HG02973 (cell line): ENCODE measurements at regions not wholly inside any gene's neighbourhood (a gene's known extent, or its start where the extent isn't known, plus 50 kb on each side); places are given as distances from the start of the nearest gene placed in this dataset.
"Not testable (repeated sequence)": the region's sequence is repeated elsewhere in the genome, so short reads cannot be mapped to it uniquely, and the experiment has no call there.

Source experiments
- ATAC-seq: cut with Tn5 transposase; IDR thresholded peaks from one replicate; pipeline ENCODE4 v1.9.1; 2021; ENCODE audit warnings: moderate library complexity; ENCODE audit not compliant: unreplicated experiment

DNA sequence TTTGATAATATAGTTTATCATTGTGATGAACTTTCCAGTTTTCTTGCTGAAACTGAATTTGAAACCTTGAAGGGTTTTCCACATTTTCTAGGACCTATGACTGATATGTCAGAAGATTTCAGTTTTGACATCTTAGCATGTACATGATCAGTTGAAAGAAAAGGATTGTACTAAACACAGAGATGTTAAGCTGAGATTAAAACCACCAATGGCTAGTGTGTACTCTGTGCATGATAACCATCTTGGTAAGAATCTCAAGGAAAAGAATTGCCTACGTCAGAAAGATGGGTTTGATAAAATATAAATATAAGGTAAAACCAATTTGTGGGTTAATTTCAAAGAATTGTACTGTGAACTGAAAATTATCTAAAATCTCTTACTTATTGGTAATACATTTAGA, 776.4 kb downstream of the GATA3 start:
- no peak for ATAC-seq

- ATAC-seq: no peak
These were observed 781.1 kb downstream of the GATA3 start for GRCh38 chr10:8835453-8836167.

DNA sequence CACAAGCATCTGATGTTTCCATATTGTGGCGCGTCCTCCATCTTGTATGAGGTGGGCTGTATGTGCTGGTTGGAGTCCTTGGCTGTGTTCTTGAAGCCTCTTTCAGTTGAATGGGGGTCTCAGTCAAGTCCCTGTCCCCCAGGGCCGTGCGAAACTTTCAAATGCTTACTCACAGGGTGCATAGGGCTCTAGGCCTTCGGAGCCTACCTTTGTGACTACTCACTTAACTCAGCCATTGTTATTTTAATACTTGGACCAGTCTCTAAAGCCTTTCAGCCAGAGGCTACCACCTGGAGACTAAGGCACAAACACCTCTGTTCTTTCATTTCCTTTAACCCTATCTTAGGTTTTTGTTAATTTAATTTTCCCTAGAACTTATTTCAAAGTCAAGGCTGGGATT, 785.9 kb downstream of the GATA3 start:
- no peak for ATAC-seq

DNA sequence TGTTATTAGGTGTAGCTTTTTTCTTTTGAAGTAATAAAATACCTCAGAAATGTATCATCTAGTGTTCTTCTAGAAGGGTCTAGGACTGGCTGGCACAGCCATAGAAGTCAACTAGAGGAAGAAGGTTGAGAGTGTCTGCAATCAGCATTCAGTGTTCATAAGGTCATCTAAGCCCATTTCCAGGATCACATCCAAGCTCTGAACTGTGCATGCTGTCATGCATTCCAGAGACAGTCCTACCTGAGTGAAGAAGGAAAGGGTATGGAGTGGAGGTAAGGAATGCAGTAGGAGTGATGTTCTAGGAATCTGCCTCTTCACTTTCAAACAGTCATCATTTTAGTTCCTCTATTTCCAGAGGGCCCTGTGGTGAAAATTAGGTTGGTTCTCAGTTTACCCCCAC, 789.7 kb downstream of the GATA3 start:
- no peak for ATAC-seq

- ATAC-seq: no peak
These were observed 798.1 kb downstream of the GATA3 start for GRCh38 chr10:8852546-8852945.

DNA sequence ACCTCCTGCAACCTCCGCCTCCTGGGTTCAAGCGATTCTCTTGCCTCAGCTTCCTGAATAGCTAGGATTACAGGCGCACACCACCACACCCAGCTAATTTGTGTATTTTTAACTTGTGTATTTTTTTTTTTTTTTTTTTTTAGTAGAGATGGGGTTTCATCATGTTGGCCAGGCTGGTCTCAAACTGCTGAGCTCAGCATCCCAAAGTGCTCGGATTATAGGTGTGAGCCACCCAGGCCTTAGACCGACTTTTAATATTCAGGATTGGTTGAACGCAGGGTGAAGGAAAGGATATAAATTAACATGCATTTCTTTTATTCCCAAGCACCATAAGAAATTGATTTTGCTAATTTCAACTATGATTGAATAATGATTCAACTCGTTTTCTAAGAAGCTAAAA, 798.6 kb downstream of the GATA3 start:
- no peak for ATAC-seq

DNA sequence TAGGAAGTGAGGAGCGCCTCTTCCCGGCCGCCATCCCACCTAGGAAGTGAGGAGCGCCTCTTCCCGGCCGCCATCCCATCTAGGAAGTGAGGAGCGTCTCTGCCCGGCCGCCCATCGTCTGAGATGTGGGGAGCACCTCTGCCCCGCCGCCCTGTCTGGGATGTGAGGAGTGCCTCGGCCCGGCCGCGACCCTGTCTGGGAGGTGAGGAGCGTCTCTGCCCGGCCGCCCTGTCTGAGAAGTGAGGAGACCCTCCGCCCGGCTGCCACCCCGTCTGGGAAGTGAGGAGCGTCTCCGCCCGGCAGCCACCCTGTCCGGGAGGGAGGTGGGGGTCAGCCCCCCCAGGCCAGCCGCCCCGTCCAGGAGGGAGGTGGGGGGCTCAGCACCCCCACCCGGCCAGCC, 814.4 kb downstream of the GATA3 start:
- not testable (repeated sequence) for ATAC-seq

- ATAC-seq: no peak
These were observed 818.8 kb downstream of the GATA3 start for GRCh38 chr10:8873310-8873709.

DNA sequence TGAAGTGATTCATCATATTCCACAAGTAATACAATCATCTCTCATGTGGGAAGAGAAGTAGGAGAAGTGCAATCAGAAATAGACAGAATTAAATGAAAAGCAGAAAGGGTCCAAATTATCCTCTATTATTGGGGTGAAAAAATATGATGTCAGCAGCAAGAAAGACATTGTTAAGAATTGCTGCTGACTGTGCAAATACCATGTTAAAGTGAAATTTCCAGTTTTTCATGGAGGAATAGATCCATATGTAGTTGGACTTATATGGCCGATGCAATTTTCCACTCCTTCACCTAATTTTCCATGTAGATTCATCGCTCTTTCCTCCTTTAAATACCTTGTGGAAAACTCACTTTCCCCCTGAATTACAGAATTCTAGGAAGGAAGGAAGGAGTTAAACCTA, 819.8 kb downstream of the GATA3 start:
- ATAC-seq: no peak

- ATAC-seq: no peak
These were observed 820.5 kb downstream of the GATA3 start for GRCh38 chr10:8874972-8875371.

DNA sequence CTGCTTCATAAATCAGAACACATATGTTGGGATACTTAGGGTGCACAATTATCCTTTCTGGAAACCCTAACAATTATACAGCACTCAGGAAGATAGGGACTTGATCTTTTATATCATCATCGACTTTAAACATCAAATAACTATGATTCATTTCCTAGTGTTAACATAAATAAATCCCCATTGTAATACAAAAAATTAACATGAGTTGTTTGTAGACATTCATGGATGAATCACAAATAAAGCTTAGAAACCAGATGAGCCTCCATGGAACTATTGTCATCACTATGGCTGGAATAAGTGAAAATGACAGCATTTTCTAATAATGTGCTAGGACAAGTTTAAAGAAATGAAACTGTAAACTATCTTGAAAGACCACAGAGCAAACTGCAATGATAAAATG, 821.7 kb downstream of the GATA3 start:
- no peak for ATAC-seq

- no peak for ATAC-seq
These were observed 835.0 kb downstream of the GATA3 start for GRCh38 chr10:8889538-8889937.

GRCh38 chr10:8893102-8893501, 838.6 kb downstream of the GATA3 start:
- no peak for ATAC-seq

DNA sequence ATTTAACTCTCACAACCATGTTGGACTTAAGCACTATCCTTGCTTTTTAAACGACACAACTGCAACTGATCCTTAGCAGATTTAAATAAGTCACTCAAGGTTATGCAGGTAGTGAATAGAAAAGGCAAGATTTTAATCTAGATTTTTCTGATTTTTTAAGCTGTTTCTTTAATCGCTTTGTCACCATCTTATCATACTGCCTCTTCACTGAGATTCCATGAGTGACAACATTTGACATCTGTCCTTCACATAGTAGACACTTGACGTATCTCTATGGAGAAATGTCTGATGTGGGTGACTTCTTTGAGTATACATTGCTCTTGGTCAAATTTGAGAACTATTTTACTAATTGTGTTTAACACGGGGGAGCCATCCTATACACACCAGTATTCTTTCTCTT, 839.7 kb downstream of the GATA3 start:
- no peak for ATAC-seq

- ATAC-seq: no peak
These were observed 843.3 kb downstream of the GATA3 start for GRCh38 chr10:8897769-8898168.

GRCh38 chr10:8898745-8899330, 844.4 kb downstream of the GATA3 start:
- no peak for ATAC-seq

DNA sequence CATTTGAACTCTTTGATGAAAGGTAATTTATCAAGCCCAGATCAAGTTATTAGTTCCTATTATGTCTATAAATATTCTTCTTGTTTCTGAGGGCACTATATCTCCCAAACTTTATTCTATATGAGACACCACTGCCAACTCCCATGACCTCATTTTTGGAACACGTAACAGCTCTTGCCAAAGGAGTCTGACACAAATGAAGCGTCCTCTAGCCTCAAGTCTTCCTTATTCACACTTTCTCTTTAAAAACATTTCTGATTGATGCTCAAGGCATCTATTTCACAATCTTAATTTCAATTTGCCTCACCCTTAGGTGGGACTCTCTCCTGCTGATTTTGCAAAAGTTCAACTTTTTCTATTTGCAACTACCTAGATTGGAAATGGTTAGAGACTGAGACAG, 848.4 kb downstream of the GATA3 start:
- ATAC-seq: no peak

- no peak for ATAC-seq
These were observed 853.5 kb downstream of the GATA3 start for GRCh38 chr10:8908013-8908412.

DNA sequence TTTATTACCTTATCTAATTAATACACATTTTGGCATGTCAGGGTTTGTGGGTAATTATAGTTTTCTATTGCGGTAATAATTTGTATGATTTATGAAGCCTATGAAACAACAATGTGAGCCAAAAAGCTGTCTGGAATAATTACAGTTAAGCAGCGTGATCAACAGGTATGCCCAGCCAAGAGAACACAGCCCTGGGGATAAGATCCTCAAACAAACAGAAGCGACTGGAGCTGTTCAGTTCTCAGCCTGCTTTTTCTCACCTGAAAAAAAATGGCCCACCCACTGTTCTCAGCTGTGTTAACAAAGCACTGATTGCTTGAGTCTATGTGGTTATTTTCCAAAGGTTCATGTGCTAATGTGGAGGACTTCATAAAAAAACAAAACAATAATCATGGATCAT, 855.8 kb downstream of the GATA3 start:
- ATAC-seq: no peak

DNA sequence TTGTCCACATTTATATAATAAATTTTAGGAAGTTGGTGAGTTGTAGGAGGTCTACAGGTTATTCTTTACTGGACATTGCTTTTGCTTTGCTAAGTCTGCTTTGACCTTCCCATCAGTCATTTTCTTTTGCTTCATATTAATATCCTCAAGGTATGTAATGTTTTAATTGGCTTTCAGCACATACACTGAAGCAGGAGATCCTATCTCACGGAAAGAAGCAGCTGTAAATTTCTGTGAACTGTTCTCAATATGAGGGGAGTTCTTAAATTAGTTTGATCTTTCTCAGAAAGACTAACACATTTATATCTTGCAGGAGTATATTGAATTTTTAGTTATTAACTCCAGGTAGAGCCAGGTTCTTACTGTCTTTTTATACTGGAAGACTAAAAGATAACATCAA, 856.5 kb downstream of the GATA3 start:
- ATAC-seq: no peak

GRCh38 chr10:8912108-8912507, 857.6 kb downstream of the GATA3 start:
- no peak for ATAC-seq

DNA sequence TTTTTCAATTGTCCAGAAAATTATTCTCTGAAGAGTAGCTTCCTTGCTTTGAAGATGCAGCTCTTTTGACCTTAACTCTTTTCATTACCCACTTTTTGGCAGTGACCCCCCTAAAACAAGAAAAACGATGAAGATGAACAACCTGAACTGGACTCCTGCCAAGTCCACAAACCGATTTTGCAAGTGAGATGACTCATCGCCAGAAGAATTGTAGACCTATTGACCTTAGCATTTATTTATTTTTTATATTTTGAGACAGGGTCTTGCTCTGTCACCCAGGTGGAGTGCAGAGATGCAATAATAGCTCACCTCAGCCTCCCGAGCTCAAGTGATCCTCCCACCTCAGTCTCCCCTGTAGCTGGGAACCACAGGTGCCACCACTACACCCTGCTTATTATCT, 859.2 kb downstream of the GATA3 start:
- no peak for ATAC-seq

DNA sequence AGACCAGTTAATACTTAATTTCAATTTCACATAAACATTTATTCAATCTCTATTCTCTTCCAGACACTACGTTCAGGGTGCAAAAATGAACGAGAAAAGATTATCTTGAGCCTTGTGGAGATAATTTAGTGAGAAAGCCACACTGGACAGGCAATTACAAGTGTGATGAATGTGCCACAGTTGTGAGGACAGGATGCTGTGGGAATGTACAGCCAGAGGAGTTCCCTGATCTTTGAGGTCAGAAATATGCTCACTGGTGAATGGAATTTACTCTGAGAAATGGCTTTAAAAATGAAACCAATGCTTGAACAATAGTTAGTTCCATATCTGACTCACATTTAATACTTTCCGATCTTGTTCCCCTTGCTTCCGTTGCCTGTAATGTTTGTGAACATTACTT, 864.8 kb downstream of the GATA3 start:
- no peak for ATAC-seq
